Astrocyte of the spinal cord (primary cell): ENCODE measurements at regions not wholly inside any gene's neighbourhood (a gene's known extent, or its start where the extent isn't known, plus 50 kb on each side); places are given as distances from the start of the nearest gene placed in this dataset.

Source experiments
- DNase-seq: peaks from one replicate; pipeline ENCODE4 v3.0.0; 2011; ENCODE audit warnings: low read depth, low spot score
- H3K4me3 ChIP-seq: 2 replicates; pipeline ENCODE4 v1.5.1; 2011; ENCODE audit warnings: low read depth, mild to moderate bottlenecking, low read length, moderate library complexity
- in situ Hi-C: cut with HindIII; loops from 2 replicates; pipeline ENCODE4 v1.10.0; 2017; ENCODE audit warnings: low sequenced_read_pairs
- TF ChIP-seq, protein P1 (sequence below): IDR thresholded peaks from 2 replicates; pipeline ENCODE4 v1.5.1; 2012; ENCODE audit warnings: low read depth, mild to moderate bottlenecking, low read length, inconsistent platforms

DNA sequence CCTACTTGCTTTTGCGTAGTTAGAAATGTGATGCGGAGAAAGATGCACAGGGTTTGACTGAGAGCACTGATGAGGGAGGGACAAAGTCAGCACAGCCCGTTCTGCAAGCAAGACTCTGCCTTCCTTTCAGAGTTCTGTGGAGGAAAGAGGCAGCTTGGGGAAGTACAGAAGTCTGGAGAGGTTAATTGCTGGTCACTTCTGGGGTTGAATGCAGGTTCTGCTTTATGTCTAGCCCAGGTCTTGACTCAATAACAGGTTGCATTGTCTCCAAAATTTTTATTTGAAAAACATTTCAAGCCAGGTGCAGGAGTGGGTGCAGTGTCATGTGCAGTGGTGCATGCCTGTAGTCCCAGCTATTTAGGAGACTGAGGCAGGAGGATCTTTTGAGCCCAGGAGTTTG, 461.7 kb downstream of the NR2F2 start:
- no peak for DNase-seq
- TF ChIP-seq, protein P1, sequence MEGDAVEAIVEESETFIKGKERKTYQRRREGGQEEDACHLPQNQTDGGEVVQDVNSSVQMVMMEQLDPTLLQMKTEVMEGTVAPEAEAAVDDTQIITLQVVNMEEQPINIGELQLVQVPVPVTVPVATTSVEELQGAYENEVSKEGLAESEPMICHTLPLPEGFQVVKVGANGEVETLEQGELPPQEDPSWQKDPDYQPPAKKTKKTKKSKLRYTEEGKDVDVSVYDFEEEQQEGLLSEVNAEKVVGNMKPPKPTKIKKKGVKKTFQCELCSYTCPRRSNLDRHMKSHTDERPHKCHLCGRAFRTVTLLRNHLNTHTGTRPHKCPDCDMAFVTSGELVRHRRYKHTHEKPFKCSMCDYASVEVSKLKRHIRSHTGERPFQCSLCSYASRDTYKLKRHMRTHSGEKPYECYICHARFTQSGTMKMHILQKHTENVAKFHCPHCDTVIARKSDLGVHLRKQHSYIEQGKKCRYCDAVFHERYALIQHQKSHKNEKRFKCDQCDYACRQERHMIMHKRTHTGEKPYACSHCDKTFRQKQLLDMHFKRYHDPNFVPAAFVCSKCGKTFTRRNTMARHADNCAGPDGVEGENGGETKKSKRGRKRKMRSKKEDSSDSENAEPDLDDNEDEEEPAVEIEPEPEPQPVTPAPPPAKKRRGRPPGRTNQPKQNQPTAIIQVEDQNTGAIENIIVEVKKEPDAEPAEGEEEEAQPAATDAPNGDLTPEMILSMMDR, result no peak

DNA sequence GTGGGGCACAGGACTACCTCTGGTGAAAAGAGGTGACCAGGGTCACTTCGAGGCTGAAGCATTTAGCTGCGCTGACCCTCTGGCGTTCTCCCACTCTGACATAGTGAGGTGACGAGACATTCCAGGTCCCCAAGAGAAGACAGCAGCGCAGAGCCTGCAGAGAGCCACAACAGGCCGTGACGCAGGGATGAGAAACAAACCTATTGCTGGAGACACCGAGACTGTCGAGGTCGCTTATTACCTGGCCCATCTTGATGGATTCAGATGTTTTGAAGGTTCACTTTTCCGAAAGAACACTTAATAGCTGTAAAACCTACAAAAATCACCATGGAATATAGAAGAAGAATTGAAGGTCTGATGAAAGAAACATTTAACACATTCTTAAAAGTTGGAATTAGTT, 466.3 kb downstream of the NR2F2 start:
- no peak for DNase-seq
- in situ Hi-C loops, result no loop called here
- TF ChIP-seq, protein P1, result no peak
- H3K4me3 ChIP-seq, result no peak overlapping the region

More for the DNA sequence above, 461.7 kb downstream of the NR2F2 start:
- in situ Hi-C loops, result no loop called here
- no peak overlapping the region for H3K4me3 ChIP-seq

DNA sequence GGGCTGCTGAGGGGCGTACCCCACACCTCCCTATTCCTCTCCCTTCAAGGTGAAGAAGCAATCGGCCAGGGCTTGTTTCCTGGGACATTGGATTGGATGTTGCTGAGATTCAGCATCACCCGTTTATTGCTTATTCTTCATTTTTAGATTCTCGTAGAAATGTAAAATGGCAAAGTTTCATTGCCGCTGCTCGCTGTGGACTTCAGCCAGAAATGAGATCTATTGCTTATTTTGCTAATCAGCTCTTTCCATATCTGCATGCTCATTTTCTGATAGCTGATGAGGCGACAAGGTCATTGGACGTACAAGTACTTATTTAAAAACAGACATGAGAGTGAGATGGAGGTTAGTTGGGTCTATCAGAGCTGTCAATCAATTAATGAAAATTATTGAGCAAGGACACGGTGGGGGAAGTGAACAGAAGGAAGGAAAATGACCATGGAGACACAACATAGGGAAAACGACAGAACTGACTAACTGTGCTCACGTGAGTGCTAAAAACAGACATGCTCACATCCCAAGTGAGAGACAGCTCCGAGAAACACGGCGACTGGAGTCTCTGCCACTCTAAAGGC, 471.2 kb downstream of the NR2F2 start:
- in situ Hi-C loops, result no loop called here
- no peak for DNase-seq
- no peak overlapping the region for H3K4me3 ChIP-seq
- TF ChIP-seq, protein P1, result no peak

DNA sequence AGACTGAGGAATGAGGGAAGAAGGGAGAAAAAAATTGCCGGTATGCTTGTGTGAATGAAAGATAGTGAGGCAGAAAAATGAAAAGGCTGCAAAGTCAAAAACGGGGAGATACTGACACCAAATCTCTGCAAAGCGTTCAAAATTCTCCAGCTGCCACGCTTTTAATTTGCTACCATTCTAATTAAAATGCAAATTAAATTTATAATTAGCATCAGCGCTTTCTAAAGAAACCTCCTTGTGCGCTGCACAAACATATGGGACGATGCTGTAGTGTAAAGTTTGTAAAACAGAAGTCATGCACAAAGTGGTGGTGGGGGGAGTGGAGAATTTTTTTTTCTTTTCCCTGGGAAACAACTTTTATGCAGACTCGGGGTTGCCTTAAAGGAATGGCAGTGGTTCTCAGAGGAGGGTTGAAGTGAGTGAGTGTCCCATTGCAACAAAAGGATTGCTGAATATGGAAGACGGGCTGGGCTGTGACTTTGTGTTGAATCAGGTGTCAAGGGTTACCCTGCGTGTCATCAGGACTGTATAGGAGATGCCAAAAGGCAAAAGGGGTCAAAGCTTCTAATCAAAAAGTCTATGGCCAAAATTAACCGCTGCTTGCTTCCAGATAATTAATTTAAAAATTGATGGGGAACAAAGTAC, 472.2 kb downstream of the NR2F2 start:
- in situ Hi-C loops, result no loop called here
- DNase-seq, result no peak
- H3K4me3 ChIP-seq, result no peak overlapping the region
- TF ChIP-seq, protein P1, result no peak

DNA sequence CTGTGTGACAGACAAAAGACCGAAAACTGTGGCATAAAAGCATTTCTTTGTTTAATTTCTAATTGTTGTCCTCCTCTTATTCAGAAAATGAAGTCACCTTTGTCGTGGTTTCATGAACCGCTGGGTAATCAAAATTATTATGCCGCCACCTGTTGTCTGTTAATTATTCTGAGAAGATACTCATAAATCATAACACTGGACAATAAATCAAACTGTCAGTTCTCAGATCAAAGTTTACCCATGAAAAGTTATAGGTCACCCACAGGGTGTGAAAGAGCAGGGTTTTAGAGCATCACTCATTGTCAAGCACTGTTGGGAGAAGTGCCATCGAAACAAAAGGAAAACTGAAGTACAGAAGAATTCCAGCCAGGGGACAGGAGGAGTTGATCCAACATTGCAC, 474.3 kb downstream of the NR2F2 start:
- DNase-seq, result no peak
- H3K4me3 ChIP-seq, result no peak overlapping the region
- in situ Hi-C loops, result no loop called here
- TF ChIP-seq, protein P1, result no peak

DNA sequence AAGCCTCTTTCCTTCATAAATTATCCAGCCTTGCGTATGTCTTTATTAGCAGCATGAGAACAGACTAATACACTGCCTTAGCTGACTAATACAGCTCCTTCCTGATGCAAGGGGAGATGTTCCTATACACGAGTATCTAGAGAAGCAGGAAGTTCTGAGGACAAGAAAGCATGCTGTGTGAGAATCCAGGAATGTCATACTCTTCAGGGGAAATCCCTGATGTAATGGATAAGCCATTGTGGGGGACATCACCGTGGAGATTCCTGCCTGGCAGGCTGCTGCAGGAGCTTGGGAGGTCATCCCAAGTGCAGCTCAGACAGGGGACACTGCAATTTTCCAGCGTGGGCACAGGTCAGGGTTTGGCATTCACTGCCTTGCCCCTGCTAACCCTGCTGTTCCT, 476.9 kb downstream of the NR2F2 start:
- no peak overlapping the region for H3K4me3 ChIP-seq
- TF ChIP-seq, protein P1, result no peak
- DNase-seq, result no peak
- in situ Hi-C loops, result no loop called here
